ENCODE measurements at regions not wholly inside any gene's neighbourhood (a gene's known extent, or its start where the extent isn't known, plus 50 kb on each side); places are given as distances from the start of the nearest gene placed in this dataset.

DNA sequence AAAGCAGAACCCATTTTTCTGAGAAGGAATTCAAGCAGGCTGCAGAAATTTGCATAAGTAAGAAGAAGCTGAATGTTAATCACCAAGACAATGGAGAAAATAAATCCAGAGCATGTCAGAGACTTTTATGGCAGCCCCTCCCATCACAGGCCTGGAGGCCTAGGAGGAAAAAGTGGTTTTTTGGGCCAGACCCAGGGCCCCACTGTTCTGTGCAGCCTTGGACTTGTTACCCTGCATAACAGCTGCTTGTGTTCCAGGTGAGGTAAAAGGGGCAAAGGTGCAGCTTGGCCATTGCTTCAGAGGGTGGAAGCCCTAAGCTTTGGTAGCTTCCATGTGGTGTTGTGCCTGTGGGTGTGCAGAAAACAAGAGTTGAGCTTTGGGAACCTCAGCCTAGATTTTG, 1516.2 kb upstream of the PCDH10 start:
- TF ChIP-seq, protein P1, sequence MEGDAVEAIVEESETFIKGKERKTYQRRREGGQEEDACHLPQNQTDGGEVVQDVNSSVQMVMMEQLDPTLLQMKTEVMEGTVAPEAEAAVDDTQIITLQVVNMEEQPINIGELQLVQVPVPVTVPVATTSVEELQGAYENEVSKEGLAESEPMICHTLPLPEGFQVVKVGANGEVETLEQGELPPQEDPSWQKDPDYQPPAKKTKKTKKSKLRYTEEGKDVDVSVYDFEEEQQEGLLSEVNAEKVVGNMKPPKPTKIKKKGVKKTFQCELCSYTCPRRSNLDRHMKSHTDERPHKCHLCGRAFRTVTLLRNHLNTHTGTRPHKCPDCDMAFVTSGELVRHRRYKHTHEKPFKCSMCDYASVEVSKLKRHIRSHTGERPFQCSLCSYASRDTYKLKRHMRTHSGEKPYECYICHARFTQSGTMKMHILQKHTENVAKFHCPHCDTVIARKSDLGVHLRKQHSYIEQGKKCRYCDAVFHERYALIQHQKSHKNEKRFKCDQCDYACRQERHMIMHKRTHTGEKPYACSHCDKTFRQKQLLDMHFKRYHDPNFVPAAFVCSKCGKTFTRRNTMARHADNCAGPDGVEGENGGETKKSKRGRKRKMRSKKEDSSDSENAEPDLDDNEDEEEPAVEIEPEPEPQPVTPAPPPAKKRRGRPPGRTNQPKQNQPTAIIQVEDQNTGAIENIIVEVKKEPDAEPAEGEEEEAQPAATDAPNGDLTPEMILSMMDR (IDR thresholded peaks at IDR 0.05) = no peak
- no peak for TF ChIP-seq POLR2A (IDR thresholded peaks at IDR 0.05)

Measured in testis (tissue), 2 donors.